8988T (cell line): ENCODE measurements at regions not wholly inside any gene's neighbourhood (a gene's known extent, or its start where the extent isn't known, plus 50 kb on each side); places are given as distances from the start of the nearest gene placed in this dataset.

ENCODE experiments used
- DNase-seq: peaks from one replicate; pipeline ENCODE4 v3.0.0; 2011

GRCh38 chr13:105642511-105642958 lies 892.9 kb downstream of the EFNB2 start:
- DNase-seq: no peak

GRCh38 chr13:105641121-105641520 lies 894.3 kb downstream of the EFNB2 start:
- DNase-seq: no peak

- DNase-seq: no peak
Measured at GRCh38 chr13:105638426-105638825, 897.0 kb downstream of the EFNB2 start.

- no peak for DNase-seq
Measured at GRCh38 chr13:105634059-105634458, 901.4 kb downstream of the EFNB2 start.

- DNase-seq: no peak
Measured at GRCh38 chr13:105630431-105630830, 905.0 kb downstream of the EFNB2 start.

- DNase-seq: no peak
Measured at GRCh38 chr13:105627270-105627669, 908.2 kb downstream of the EFNB2 start.

- no peak for DNase-seq
Measured at GRCh38 chr13:105625691-105626090, 909.8 kb downstream of the EFNB2 start.

- DNase-seq: no peak
Measured at GRCh38 chr13:105616333-105617075, 919.0 kb downstream of the EFNB2 start.

GRCh38 chr13:105612541-105612940 lies 922.9 kb downstream of the EFNB2 start:
- no peak for DNase-seq

- DNase-seq: no peak
Measured at GRCh38 chr13:105611424-105611823, 924.0 kb downstream of the EFNB2 start.

GRCh38 chr13:105608104-105608503 lies 927.4 kb downstream of the EFNB2 start:
- DNase-seq: no peak

- no peak for DNase-seq
Measured at GRCh38 chr13:105607426-105607825, 928.0 kb downstream of the EFNB2 start.

- DNase-seq: no peak
Measured at GRCh38 chr13:105607016-105607415, 928.4 kb downstream of the EFNB2 start.

GRCh38 chr13:105602956-105603670 lies 932.3 kb downstream of the EFNB2 start:
- DNase-seq: no peak

- no peak for DNase-seq
Measured at GRCh38 chr13:105599477-105600037, 935.9 kb downstream of the EFNB2 start.

- DNase-seq: no peak
Measured at GRCh38 chr13:105598529-105598928, 936.9 kb downstream of the EFNB2 start.

GRCh38 chr13:105597573-105597972 lies 937.9 kb downstream of the EFNB2 start:
- DNase-seq: no peak

- DNase-seq: no peak
Measured at GRCh38 chr13:105595471-105595870, 940.0 kb downstream of the EFNB2 start.

- no peak for DNase-seq
Measured at GRCh38 chr13:105591277-105591676, 944.2 kb downstream of the EFNB2 start.

GRCh38 chr13:105587786-105588185 lies 947.7 kb downstream of the EFNB2 start:
- no peak for DNase-seq

GRCh38 chr13:105579821-105580710 lies 955.4 kb downstream of the EFNB2 start:
- DNase-seq: no peak

GRCh38 chr13:105573136-105573535 lies 962.3 kb downstream of the EFNB2 start:
- no peak for DNase-seq

- no peak for DNase-seq
Measured at GRCh38 chr13:105572401-105572800, 963.1 kb downstream of the EFNB2 start.
